ENCODE measurements at regions not wholly inside any gene's neighbourhood (a gene's known extent, or its start where the extent isn't known, plus 50 kb on each side); places are given as distances from the start of the nearest gene placed in this dataset.

- ChIA-PET POLR2A (no interaction called here), CTCF (no interaction called here)
- Histone ChIP-seq H3K27ac (ENCODE audit: low read depth, low read length) (no peak overlapping the region), H3K9me3 (ENCODE audit: control insufficient read depth, insufficient read depth, low read length) (no peaks in the 10 kb centered on the region), H3K27me3 (ENCODE audit: control insufficient read depth, insufficient read depth, low read length) (no peaks in the 10 kb centered on the region), H3K4me3 (ENCODE audit: low read depth, low read length) (no peak overlapping the region)
- no peak for DNase-seq (ENCODE audit: low read depth, low spot score)
- no peak for TF ChIP-seq CTCF (IDR thresholded peaks at IDR 0.05; ENCODE audit: low read depth, low read length)
Observed at GRCh38 chr3:154668187-154668586, 238.2 kb upstream of the GPR149 start.

- Histone ChIP-seq H3K27me3 (ENCODE audit: control insufficient read depth, insufficient read depth, low read length) (no peaks in the 10 kb centered on the region), H3K9me3 (ENCODE audit: control insufficient read depth, insufficient read depth, low read length) (no peaks in the 10 kb centered on the region), H3K27ac (ENCODE audit: low read depth, low read length) (no peak overlapping the region), H3K4me3 (ENCODE audit: low read depth, low read length) (no peak overlapping the region)
- no peak for DNase-seq (ENCODE audit: low read depth, low spot score)
- TF ChIP-seq CTCF (IDR thresholded peaks at IDR 0.05; ENCODE audit: low read depth, low read length), result no peak
- ChIA-PET POLR2A (no interaction called here), CTCF (no interaction called here)
Observed at GRCh38 chr3:154666542-154666941, 236.6 kb upstream of the GPR149 start.

DNA sequence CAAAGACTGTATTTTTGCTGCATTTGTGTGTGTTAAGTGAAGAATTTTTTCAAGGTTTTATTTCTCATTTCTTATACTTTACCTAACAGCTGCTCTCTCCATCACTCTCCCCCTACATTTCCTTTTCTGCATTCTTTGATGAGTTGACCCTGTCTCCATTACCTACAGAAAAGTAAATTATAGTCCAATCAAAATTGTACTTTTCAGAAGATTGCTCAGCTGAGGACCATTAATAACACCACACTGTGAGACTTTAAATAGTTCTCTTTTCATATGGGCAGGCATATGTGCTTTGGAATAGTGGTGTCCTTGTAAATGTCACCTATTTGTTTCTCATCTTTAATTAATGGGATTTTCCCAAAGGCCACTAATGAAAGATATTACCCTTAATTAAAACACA lies 234.7 kb upstream of the GPR149 start:
- ChIA-PET POLR2A (no interaction called here), CTCF (no interaction called here)
- DNase-seq (ENCODE audit: low read depth, low spot score), result no peak

DNA sequence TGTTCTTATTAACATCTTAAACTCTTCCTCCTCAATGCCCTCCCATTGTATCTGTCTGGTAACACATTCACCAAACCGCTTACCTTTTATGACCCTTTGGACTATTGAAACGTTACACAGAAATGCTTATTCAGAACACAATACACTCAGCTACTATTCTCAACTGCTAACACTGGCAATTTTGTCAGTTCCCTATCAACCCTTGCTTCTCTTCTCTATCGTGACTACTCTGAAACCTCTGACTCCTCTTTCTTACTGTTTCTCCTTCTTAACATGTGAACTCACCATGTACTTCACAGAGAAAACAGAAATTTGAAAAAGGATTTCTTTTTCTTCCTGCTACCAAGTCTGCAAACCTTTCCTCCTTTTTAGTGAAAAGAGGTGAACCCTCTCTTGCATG lies 232.9 kb upstream of the GPR149 start:
- Histone ChIP-seq H3K27ac (ENCODE audit: low read depth, low read length) (no peak overlapping the region), H3K4me3 (ENCODE audit: low read depth, low read length) (no peak overlapping the region), H3K9me3 (ENCODE audit: control insufficient read depth, insufficient read depth, low read length) (no peaks in the 10 kb centered on the region), H3K27me3 (ENCODE audit: control insufficient read depth, insufficient read depth, low read length) (no peaks in the 10 kb centered on the region)
- ChIA-PET POLR2A (no interaction called here), CTCF (no interaction called here)
- no peak for DNase-seq (ENCODE audit: low read depth, low spot score)
- TF ChIP-seq CTCF (IDR thresholded peaks at IDR 0.05; ENCODE audit: low read depth, low read length), result no peak

More for the DNA sequence above, 234.7 kb upstream of the GPR149 start:
- H3K27ac ChIP-seq (ENCODE audit: low read depth, low read length), result no peak overlapping the region
- no peak overlapping the region for H3K4me3 ChIP-seq (ENCODE audit: low read depth, low read length)
- H3K9me3 ChIP-seq (ENCODE audit: control insufficient read depth, insufficient read depth, low read length), result no peaks in the 10 kb centered on the region
- no peak for TF ChIP-seq CTCF (IDR thresholded peaks at IDR 0.05; ENCODE audit: low read depth, low read length)
- H3K27me3 ChIP-seq (ENCODE audit: control insufficient read depth, insufficient read depth, low read length), result no peaks in the 10 kb centered on the region

GRCh38 chr3:154660811-154661210 lies 230.8 kb upstream of the GPR149 start:
- no peak overlapping the region for H3K4me3 ChIP-seq (ENCODE audit: low read depth, low read length)
- H3K27ac ChIP-seq (ENCODE audit: low read depth, low read length), result no peak overlapping the region
- ChIA-PET CTCF (no interaction called here), POLR2A (no interaction called here)
- H3K9me3 ChIP-seq (ENCODE audit: control insufficient read depth, insufficient read depth, low read length), result no peaks in the 10 kb centered on the region
- no peak for TF ChIP-seq CTCF (IDR thresholded peaks at IDR 0.05; ENCODE audit: low read depth, low read length)
- no peaks in the 10 kb centered on the region for H3K27me3 ChIP-seq (ENCODE audit: control insufficient read depth, insufficient read depth, low read length)
- no peak for DNase-seq (ENCODE audit: low read depth, low spot score)
